IPS-18c (cell line): ENCODE measurements at regions not wholly inside any gene's neighbourhood (a gene's known extent, or its start where the extent isn't known, plus 50 kb on each side); places are given as distances from the start of the nearest gene placed in this dataset.

Source experiments
- H3K4me3 ChIP-seq: 2 replicates; pipeline ENCODE4 v1.7.0; 2013; ENCODE audit warnings: low read depth, mild to moderate bottlenecking, low read length, moderate library complexity; ENCODE audit not compliant: insufficient read depth
- H3K9me3 ChIP-seq: one replicate; pipeline ENCODE4 v1.6.1; 2013; ENCODE audit warnings: mild to moderate bottlenecking, low read length, moderate library complexity; ENCODE audit not compliant: control insufficient read depth, insufficient read depth

DNA sequence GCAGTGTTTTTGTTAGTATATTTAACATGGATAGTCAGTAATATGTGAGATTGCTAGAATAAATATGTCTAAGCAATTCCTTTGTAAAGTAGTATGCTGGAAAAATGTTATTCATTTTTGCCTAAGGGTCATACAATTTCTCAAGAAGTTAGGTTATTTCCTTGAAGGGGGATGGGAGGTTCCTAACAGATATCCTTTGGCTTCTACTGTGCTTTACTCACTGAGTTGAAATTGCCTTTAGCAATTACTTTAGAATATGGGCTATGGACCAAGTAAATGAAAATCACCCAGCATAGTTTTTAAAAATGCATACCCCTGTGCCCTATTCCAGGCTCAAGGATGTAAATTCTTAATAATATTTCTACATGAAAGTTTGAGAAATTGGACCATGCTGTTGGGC is 1386.4 kb upstream of the SLC39A10 start:
- Histone ChIP-seq H3K4me3 (no peak overlapping the region), H3K9me3 (no peaks in the 10 kb centered on the region)

DNA sequence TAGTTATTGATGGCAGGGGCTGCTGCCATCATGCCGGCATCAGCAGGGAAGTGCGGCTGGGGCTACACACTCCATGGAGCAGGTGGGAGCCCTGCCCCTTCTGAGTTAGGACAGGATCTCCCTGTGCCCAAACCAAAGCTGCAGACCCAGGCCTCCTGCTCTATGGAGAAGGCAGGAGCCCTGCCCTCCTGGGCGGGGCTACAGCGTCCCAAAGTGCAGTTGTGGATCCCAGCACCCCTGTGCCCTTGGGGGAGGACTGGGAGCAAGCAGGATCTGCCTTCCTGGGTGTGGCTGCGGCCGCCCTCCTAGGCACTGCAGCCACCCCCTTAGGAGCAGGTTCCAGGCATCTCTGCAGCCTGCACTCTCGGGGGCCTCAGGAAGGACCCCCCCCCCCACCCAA is 1392.4 kb upstream of the SLC39A10 start:
- Histone ChIP-seq H3K9me3 (no peaks in the 10 kb centered on the region), H3K4me3 (no peak overlapping the region)

DNA sequence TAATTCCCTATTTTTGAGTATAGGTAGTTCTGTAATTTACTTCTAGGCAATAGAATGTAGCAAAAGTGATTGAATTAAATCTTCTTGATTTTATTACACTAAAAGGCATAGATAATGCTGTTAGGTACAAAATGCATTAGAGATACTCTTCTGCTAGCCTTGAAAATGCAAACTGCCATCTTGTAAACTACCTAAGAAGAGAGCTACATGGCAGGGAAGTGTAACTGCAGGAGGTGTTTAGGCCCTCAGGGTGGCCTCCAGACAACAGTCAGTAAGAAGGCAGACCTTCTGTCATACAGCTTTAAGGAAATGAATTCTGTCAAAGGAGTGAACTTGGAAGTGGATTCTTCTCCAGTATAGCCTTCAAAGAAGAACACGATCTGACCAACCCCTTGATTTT is 1396.8 kb upstream of the SLC39A10 start:
- Histone ChIP-seq H3K9me3 (no peaks in the 10 kb centered on the region), H3K4me3 (no peak overlapping the region)

DNA sequence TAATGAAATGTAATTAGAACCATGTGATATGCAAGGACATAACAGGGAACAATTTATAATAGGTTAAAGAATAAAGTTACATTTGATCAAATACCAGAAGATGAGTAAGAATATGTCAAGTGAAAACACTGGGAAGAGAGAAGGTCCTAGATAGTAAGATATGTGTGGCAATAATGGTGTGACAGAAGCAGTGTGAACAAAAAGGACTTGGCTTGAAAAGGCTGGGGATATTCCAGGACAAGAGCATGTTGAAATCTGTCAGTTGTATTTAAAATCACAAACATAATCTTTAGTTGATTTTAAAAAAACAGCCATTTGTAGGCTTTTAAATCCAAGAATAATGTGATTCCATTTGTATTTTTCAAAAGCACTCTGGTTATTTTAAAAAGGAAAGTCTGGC is 1399.9 kb upstream of the SLC39A10 start:
- H3K9me3 ChIP-seq = no peaks in the 10 kb centered on the region
- no peak overlapping the region for H3K4me3 ChIP-seq

DNA sequence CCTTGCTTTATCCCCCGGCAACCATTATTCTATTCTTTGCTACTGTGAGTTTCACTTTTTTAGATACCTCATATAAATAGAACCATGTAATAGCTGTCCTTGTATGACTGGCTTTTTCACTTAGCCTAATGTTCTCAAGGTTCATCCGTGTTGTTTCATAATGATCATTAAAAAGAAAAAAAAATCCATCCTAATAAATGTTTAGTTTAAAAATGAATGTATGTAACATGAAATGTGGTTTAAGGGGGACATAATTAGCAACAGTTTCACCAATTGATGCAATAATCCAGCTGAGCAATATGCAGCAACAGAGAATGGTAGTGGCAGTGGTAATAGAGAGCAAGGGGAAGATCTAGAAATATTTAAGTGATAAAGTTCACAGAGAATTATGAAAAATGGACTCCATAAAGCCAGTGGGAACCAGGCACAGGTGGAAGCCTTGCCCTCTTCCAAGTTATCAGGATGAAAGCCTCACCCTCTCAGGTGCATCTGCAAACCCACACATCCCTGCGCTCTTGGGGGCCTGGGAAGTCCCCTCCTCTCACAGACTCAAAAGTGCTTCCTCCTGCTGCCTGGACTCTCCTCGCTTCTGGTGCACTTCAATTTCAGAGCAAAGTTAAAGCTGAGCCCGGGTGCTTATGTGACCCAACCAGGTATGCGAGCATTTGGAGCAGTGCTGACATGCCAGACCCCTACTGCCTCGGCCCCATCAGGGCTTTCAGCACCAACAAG is 1403.3 kb upstream of the SLC39A10 start:
- Histone ChIP-seq H3K9me3 (no peaks in the 10 kb centered on the region), H3K4me3 (no peak overlapping the region)

DNA sequence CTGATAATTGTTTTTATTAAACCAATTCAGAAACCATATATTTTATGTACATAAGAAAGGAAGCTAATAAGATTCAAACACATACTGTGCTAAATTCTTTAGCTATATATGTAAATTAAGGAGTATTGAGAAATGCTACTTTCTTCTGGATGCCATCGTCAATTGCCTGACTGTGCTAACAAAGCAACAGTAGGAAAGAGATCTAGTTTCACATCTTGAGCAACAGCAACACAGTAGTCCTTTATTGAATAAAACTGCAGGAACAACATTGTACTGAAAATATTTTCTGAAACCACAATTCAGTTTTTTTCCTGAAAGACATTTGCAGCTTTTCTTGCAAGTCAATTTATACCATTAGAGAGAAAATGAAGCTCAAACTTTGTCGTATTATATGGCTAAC is 1404.9 kb upstream of the SLC39A10 start:
- Histone ChIP-seq H3K9me3 (no peaks in the 10 kb centered on the region), H3K4me3 (no peak overlapping the region)

DNA sequence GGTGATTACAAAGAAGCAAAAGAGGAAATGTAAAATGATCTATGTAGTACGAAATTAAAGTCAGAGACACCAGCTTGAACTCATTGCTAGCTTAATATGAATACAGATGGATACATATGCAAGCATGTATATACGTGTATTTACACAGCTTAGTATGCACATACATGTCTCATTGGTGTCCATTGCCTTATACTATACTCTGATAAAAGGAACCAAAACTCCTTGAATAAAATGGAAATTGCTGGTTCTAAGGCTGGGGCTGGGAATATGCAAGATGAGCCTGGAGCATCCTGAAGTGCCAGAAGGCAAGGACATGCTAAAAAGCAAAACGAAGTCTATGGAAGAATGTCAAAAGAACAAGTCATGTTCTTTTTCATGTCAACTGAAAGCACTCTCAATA is 1424.4 kb upstream of the SLC39A10 start:
- H3K9me3 ChIP-seq = no peaks in the 10 kb centered on the region
- no peak overlapping the region for H3K4me3 ChIP-seq

DNA sequence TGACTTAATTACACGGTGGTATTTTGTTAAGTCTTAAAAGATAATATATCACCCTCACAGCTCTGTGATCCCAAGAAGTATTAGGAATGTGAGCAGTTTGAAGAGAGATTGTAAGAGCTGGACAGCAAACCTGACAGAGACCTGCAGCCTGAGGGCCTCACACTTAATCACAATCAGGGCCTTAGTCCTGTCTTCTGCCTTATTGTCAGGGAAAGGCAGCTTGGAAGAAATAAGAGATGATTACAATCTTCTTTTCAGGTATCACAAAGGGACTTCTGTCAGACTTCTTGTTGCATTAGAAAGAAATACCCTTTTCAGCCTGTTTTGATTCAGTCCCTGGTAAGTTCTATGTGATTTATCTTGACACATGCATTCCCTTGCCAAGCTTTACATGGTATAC is 1433.8 kb upstream of the SLC39A10 start:
- Histone ChIP-seq H3K4me3 (no peak overlapping the region), H3K9me3 (no peaks in the 10 kb centered on the region)

DNA sequence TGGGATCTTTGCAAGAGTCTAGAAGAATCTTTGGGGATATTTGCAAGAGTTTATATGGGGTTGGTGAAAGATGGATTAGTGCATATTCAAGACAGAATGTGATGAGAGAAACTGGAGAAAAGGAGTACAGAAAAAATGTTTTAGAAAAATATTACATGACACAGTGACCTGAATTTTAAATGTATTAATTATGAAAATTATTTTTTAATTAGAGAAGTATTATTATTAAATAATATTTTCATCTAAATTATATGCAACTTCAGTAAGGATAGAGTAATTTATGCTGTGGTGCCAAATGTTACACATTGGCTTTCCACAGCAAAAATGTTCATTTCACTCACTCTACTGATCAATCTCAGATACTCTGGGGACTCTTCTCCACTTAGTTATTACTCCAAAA is 1442.8 kb upstream of the SLC39A10 start:
- no peaks in the 10 kb centered on the region for H3K9me3 ChIP-seq

DNA sequence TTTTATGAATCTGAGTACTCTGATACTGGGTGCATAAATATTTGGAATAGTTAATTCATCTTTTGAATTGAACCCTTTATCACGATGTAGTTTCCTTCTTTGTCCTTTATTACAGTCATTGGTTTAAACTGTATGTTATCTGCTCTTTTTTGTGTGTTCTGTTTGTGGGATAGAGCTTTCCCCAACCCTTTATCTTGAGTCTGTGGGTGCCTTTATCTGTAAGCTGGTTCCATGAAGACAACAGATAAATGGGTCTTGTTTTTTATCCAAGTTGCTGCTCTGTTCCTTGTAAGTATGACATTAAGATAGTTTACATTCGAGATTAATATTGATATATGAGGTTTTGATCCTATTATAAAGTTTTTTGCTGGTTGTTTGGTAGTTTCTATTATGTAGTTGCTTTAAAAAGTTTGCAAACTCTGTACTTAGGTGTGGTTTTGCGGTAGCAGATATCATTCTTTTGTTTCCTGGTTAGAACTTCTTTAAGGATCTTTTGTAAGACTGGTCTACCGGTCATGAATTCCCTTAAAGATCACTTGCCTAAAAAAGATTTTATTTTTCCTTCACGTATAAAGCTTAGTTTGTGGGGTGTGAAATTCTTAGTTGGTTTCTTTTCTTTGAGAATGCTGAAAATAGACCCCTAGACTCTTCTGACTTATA is 1451.3 kb upstream of the SLC39A10 start:
- Histone ChIP-seq H3K4me3 (no peak overlapping the region), H3K9me3 (no peaks in the 10 kb centered on the region)

More for the DNA sequence above, 1442.8 kb upstream of the SLC39A10 start:
- no peak overlapping the region for H3K4me3 ChIP-seq

DNA sequence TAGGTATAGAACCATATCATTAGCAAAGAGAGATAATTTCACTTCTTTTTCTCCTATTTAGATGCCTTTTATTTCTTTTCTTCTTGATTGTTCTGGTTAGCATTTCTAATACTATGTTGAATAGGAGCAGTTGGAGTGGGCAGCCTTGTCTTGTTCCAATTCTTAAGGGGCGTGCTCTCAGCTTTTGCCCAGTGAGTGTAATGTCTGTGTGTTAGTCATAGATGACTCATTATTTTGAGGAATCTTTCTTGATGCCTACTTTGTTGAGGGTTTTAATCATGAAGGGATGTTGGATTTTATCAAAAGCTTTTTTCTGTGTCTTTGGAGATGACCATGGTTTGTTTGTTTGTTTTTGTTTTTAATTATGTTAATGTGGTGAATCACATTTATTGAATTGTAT is 1453.1 kb upstream of the SLC39A10 start:
- Histone ChIP-seq H3K4me3 (no peak overlapping the region), H3K9me3 (no peaks in the 10 kb centered on the region)

DNA sequence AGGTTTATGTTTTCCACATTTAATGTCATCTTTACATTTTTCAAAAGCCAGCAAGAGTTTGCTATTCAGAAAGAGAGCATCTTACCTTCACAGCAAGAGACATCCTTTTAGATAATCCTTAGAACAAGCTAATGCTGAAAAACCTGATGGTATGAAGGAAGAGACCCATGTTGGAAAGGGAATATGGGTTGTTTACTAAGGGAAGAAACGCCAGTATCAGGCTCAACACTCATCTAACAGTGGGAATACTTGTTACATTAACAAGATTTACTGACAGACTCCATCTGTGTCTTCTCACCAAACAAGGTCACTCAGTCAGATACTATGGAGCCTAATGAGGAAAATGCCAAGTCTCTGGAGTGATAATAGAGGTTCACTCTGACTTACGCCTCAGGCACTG is 1474.1 kb upstream of the SLC39A10 start:
- Histone ChIP-seq H3K9me3 (peaks cover 2% of the 10 kb centered on the region), H3K4me3 (no peak overlapping the region)

DNA sequence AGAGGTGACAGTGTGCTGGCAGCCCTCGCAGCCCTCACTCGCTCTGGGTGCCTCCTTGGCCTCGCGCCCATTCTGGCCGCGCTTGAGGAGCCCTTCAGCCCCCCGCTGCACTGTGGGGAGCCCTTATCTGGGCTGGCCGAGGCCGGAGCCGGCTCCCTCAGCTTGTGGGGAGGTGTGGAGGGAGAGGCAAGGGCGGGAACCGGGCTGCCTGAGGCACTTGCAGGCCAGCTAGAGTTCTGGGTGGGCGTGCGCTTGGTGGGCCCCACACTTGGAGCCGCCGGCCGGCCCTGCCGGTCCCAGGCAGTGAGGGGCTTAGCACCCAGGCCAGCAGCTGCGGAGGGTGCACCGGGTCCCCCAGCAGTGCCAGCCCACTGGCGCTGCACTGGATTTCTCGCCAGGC is 1480.9 kb upstream of the SLC39A10 start:
- no peak overlapping the region for H3K4me3 ChIP-seq

DNA sequence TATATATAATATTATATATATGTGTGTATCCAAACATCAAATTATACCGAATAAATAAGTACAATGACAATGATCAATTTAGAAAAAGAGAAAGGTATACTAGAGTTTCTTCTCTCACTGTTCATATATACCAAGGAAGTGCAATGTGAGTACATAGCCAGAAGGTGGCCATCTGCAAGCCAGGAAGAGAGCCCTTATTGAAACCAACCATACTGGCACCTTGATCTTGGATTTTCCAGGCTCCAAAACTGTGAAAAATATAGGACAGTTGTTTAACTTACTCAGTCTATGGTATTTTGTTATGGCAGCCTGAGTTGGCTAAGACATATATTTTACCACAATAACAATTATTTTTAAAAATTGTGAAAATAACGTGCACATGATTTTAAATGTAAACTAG is 1490.2 kb upstream of the SLC39A10 start:
- no peaks in the 10 kb centered on the region for H3K9me3 ChIP-seq
- no peak overlapping the region for H3K4me3 ChIP-seq

More for the DNA sequence above, 1480.9 kb upstream of the SLC39A10 start:
- H3K9me3 ChIP-seq = no peaks in the 10 kb centered on the region

DNA sequence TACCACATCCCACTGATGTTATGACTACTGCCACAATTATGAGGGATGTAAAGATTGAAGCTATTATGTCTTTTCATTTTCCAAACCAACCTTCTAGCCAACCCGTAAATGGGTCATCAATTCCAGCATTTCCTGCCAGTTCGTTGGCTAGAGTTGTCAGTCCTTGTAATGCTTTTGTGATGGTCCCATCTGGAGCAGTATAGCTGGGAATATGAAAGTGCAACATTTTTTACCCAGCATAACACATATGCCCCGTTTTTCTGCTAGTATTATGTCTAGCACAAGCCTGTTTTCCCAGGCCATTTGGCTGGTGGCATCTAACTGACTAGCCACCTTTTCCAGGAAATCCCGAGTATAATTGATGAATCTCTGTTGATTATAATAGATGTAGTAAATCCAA is 1501.6 kb upstream of the SLC39A10 start:
- Histone ChIP-seq H3K4me3 (no peak overlapping the region), H3K9me3 (no peaks in the 10 kb centered on the region)

DNA sequence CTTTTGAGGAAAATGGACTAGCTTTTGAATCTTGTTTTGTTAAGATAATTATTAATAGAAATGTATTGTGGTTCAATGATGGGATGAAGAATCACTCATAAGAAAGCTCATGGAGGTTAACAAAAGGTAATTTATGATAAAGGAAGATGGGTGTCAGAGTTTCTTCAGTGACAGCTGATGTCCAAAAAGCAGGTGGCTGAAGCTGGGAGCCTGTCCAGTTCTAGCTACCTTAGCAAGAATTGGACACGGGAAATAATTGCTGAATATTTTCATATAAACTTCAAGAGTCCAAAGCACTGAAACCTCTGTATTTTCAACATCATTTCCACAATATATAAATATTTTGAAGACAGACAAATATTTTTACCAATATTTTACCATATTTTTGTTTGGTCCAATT is 1505.8 kb upstream of the SLC39A10 start:
- H3K9me3 ChIP-seq = no peaks in the 10 kb centered on the region

DNA sequence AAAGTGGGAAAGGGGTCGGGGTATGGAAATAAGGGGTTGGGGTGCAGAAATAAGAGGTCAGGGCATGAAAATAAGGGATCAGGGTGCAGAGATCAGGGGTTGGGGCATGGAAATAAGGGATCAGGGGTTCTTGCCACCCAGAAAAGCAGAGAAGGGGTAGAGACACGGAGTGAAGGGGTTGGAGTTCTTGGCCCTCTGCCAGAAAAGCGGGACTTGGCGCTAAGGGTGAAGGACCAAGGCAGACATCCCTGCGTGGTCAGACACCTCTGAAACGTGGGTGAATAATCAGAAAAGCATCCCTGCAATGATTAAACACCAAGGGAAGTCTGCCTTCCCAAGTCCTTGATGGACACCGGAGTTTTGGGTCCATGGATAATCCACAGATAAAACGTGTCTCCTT is 1521.6 kb upstream of the SLC39A10 start:
- H3K4me3 ChIP-seq = no peak overlapping the region

More for the DNA sequence above, 1505.8 kb upstream of the SLC39A10 start:
- no peak overlapping the region for H3K4me3 ChIP-seq

DNA sequence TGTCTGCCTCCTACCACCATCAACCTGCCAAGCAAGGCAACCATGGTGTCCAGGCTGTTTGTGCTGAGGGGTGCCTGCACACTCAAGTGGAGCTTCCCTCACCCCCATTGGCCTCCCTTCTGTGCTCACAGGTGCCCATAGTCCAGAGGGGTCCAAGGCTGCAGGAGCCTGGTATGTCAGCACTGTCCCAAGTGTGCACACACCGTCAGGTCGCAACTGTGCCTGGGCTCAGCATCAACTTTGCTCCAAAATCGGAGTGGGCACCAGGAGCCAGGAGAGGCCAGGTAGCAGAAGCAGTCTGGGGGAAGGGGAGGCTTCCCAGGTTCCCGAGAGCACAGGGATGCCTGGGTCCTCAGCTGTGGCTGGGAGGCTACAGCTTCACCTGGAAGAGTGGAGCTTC is 1528.2 kb upstream of the SLC39A10 start:
- no peak overlapping the region for H3K4me3 ChIP-seq
- peaks cover 2% of the 10 kb centered on the region for H3K9me3 ChIP-seq

More for the DNA sequence above, 1521.6 kb upstream of the SLC39A10 start:
- H3K9me3 ChIP-seq = peaks cover 3% of the 10 kb centered on the region

DNA sequence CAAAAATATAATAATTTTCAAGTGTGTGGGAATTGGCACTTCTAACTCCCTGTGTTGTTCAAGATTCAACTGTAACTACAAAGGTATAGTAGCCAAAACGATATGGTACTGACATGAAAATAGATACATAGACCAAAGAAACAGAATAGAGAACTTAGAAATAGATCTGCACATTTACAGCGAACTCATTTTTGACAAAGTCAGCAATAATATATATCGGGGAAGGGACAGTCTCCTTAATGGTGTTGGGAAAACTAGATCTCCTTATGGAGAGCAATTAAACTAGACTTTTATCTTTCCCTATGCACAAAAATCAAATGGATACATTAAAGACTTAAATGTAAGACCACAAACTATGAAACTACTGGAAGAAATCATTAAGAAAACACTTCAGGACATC is 1530.6 kb upstream of the SLC39A10 start:
- no peak overlapping the region for H3K4me3 ChIP-seq
- peaks cover 2% of the 10 kb centered on the region for H3K9me3 ChIP-seq
